Fibroblast of lung (primary cell): ENCODE measurements at regions not wholly inside any gene's neighbourhood (a gene's known extent, or its start where the extent isn't known, plus 50 kb on each side); places are given as distances from the start of the nearest gene placed in this dataset.
"Not testable (repeated sequence)": the region's sequence is repeated elsewhere in the genome, so short reads cannot be mapped to it uniquely, and the experiment has no call there.

Source experiments
- EZH2 ChIP-seq: IDR thresholded peaks from 2 replicates; pipeline ENCODE4 v1.5.1; 2012; ENCODE audit warnings: low read length, control low read depth, mild to moderate bottlenecking; ENCODE audit errors: missing control alignments
- TF ChIP-seq, protein P1 (sequence below), 2 donors: IDR thresholded peaks in 1 of 2; conservative IDR thresholded peaks in 1 of 2; 1 replicate in 1 of 2; 2 replicates in 1 of 2; pipeline ENCODE4 v1.5.1; 2011 to 2012; ENCODE audit warnings: low read length in 2 of 2, control low read depth in 1 of 2, inconsistent platforms in 1 of 2, low read depth in 1 of 2, mild to moderate bottlenecking in 1 of 2

DNA sequence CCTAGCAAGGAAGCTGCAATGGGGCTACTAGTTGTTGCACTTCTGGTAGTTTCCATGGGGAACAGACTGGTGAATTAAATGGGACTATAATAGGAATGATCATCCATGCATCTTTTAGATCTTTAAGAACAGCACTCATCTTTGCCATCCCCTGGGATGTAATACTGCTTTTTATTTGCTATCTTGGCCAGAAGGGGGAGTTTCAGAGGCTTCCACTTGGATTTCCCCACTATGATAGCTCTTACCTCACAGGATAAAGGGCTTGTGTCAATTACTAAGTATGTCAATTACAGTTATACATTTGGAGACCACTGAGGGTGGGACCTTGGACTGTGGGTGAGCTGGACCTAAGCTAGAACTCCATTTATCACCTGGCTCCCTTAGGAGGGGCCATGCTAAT lies 61.8 kb downstream of the PROP1 start:
- TF ChIP-seq, protein P1, sequence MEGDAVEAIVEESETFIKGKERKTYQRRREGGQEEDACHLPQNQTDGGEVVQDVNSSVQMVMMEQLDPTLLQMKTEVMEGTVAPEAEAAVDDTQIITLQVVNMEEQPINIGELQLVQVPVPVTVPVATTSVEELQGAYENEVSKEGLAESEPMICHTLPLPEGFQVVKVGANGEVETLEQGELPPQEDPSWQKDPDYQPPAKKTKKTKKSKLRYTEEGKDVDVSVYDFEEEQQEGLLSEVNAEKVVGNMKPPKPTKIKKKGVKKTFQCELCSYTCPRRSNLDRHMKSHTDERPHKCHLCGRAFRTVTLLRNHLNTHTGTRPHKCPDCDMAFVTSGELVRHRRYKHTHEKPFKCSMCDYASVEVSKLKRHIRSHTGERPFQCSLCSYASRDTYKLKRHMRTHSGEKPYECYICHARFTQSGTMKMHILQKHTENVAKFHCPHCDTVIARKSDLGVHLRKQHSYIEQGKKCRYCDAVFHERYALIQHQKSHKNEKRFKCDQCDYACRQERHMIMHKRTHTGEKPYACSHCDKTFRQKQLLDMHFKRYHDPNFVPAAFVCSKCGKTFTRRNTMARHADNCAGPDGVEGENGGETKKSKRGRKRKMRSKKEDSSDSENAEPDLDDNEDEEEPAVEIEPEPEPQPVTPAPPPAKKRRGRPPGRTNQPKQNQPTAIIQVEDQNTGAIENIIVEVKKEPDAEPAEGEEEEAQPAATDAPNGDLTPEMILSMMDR (conservative IDR thresholded peaks at IDR 0.05 in 1 of 2, IDR thresholded peaks at IDR 0.05 in 1 of 2; ENCODE audit: low read depth in 1 of 2, low read length in 2 of 2), result peak in 1 of 2 donors; percentile 27
- not testable (repeated sequence) for TF ChIP-seq EZH2
